ENCODE measurements at regions not wholly inside any gene's neighbourhood (a gene's known extent, or its start where the extent isn't known, plus 50 kb on each side); places are given as distances from the start of the nearest gene placed in this dataset.

GRCh38 chr18:51852681-51853080 lies 487.3 kb upstream of the DCC start:
- TF ChIP-seq ZNF384 (IDR thresholded peaks at IDR 0.05) (no peak), FOXK2 (IDR thresholded peaks at IDR 0.05) (no peak), BHLHE40 (IDR thresholded peaks at IDR 0.05; ENCODE audit: borderline replicate concordance) (no peak), ARNT (IDR thresholded peaks at IDR 0.05) (no peak)
- no peak for DNase-seq (ENCODE audit: extremely low spot score)
- ChIA-PET CTCF (no interaction called here), POLR2A (no interaction called here)

- CTCF ChIA-PET = no interaction called here
- no peak for DNase-seq (ENCODE audit: extremely low spot score)
- TF ChIP-seq ARNT (IDR thresholded peaks at IDR 0.05) (no peak), NFRKB (IDR thresholded peaks at IDR 0.05) (no peak), CTBP1 (IDR thresholded peaks at IDR 0.05; ENCODE audit: borderline replicate concordance) (no peak), SUZ12 (IDR thresholded peaks at IDR 0.05) (no peak), ELF4 (IDR thresholded peaks at IDR 0.05) (no peak), TARDBP (IDR thresholded peaks at IDR 0.05) (no peak), LEF1 (IDR thresholded peaks at IDR 0.05; ENCODE audit: borderline replicate concordance) (no peak)
These were observed 482.0 kb upstream of the DCC start for GRCh38 chr18:51857989-51858388.

DNA sequence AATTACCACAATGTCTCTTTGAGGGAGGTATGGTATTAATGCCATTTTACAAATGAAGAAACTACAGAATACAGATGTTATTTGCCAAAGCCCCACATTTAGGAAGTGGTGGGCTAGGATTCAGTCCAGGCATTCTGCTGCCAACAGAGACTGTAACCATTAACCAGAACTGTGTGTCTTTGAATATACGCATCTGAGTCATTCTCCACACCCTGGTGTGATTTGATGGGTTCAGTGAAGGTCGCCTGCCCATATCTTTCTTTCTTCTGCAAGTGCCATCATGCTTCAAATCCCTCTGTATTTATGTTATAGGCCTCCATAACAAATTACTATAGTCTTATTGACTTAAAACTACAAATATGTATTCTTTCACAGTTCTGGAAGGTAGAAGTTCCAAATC lies 479.0 kb upstream of the DCC start:
- POLR2A ChIA-PET = no interaction called here
- no peak for TF ChIP-seq FOXA1 (IDR thresholded peaks at IDR 0.05)
- TF ChIP-seq CTBP1 (IDR thresholded peaks at IDR 0.05; ENCODE audit: borderline replicate concordance) = no peak
- TF ChIP-seq PKNOX1 (IDR thresholded peaks at IDR 0.05) = no peak
- no peak for TF ChIP-seq ZNF384 (IDR thresholded peaks at IDR 0.05)
- no peak for TF ChIP-seq FOXM1 (IDR thresholded peaks at IDR 0.05; ENCODE audit: borderline replicate concordance)
- no peak for TF ChIP-seq SUZ12 (IDR thresholded peaks at IDR 0.05)
- TF ChIP-seq ARNT (IDR thresholded peaks at IDR 0.05) = no peak
- no peak for TF ChIP-seq L3MBTL2 (conservative IDR thresholded peaks at IDR 0.05)
- no peak for TF ChIP-seq BHLHE40 (IDR thresholded peaks at IDR 0.05; ENCODE audit: borderline replicate concordance)
- no peak for TF ChIP-seq LEF1 (IDR thresholded peaks at IDR 0.05; ENCODE audit: borderline replicate concordance)
- TF ChIP-seq TARDBP (IDR thresholded peaks at IDR 0.05) = no peak
- no peak for TF ChIP-seq SP1 (IDR thresholded peaks at IDR 0.05)
- TF ChIP-seq FOXK2 (IDR thresholded peaks at IDR 0.05) = no peak
- TF ChIP-seq HDGF (IDR thresholded peaks at IDR 0.05; ENCODE audit: borderline replicate concordance) = no peak
- TF ChIP-seq ELF4 (IDR thresholded peaks at IDR 0.05) = no peak
- TF ChIP-seq NFRKB (IDR thresholded peaks at IDR 0.05) = no peak
- CTCF ChIA-PET = no interaction called here
- no peak for DNase-seq (ENCODE audit: extremely low spot score)

More at GRCh38 chr18:51857989-51858388, 482.0 kb upstream of the DCC start:
- POLR2A ChIA-PET = interaction anchor here (0.6 kb wide), 1 partner anchor 53 kb away, joined by 3 read pairs; no protein-coding TSS in a partner anchor

GRCh38 chr18:51862051-51862715 lies 477.8 kb upstream of the DCC start:
- DNase-seq (ENCODE audit: extremely low spot score) = no peak
- ChIA-PET CTCF (no interaction called here), POLR2A (no interaction called here)
- TF ChIP-seq FOXM1 (IDR thresholded peaks at IDR 0.05; ENCODE audit: borderline replicate concordance) (no peak), ARNT (IDR thresholded peaks at IDR 0.05) (no peak), TARDBP (IDR thresholded peaks at IDR 0.05) (no peak), L3MBTL2 (conservative IDR thresholded peaks at IDR 0.05) (no peak), ELF4 (IDR thresholded peaks at IDR 0.05) (no peak), FOXK2 (IDR thresholded peaks at IDR 0.05) (no peak), BHLHE40 (IDR thresholded peaks at IDR 0.05; ENCODE audit: borderline replicate concordance) (no peak), SP1 (IDR thresholded peaks at IDR 0.05) (no peak), HDGF (IDR thresholded peaks at IDR 0.05; ENCODE audit: borderline replicate concordance) (no peak), NFRKB (IDR thresholded peaks at IDR 0.05) (no peak), CTBP1 (IDR thresholded peaks at IDR 0.05; ENCODE audit: borderline replicate concordance) (no peak), LEF1 (IDR thresholded peaks at IDR 0.05; ENCODE audit: borderline replicate concordance) (no peak), FOXA1 (IDR thresholded peaks at IDR 0.05) (no peak), PKNOX1 (IDR thresholded peaks at IDR 0.05) (no peak), SUZ12 (IDR thresholded peaks at IDR 0.05) (no peak), ZNF384 (IDR thresholded peaks at IDR 0.05) (no peak)

- no peak for DNase-seq (ENCODE audit: extremely low spot score)
- POLR2A ChIA-PET = no interaction called here
- CTCF ChIA-PET = no interaction called here
- TF ChIP-seq ZNF384 (IDR thresholded peaks at IDR 0.05) = no peak
- TF ChIP-seq ELF4 (IDR thresholded peaks at IDR 0.05) = no peak
- TF ChIP-seq SP1 (IDR thresholded peaks at IDR 0.05) = no peak
- TF ChIP-seq TARDBP (IDR thresholded peaks at IDR 0.05) = no peak
- TF ChIP-seq ARNT (IDR thresholded peaks at IDR 0.05) = no peak
- no peak for TF ChIP-seq FOXK2 (IDR thresholded peaks at IDR 0.05)
- TF ChIP-seq HDGF (IDR thresholded peaks at IDR 0.05; ENCODE audit: borderline replicate concordance) = no peak
- no peak for TF ChIP-seq SUZ12 (IDR thresholded peaks at IDR 0.05)
- no peak for TF ChIP-seq BHLHE40 (IDR thresholded peaks at IDR 0.05; ENCODE audit: borderline replicate concordance)
- TF ChIP-seq NFRKB (IDR thresholded peaks at IDR 0.05) = no peak
- TF ChIP-seq LEF1 (IDR thresholded peaks at IDR 0.05; ENCODE audit: borderline replicate concordance) = no peak
- no peak for TF ChIP-seq PKNOX1 (IDR thresholded peaks at IDR 0.05)
- no peak for TF ChIP-seq FOXA1 (IDR thresholded peaks at IDR 0.05)
- no peak for TF ChIP-seq CTBP1 (IDR thresholded peaks at IDR 0.05; ENCODE audit: borderline replicate concordance)
- no peak for TF ChIP-seq FOXM1 (IDR thresholded peaks at IDR 0.05; ENCODE audit: borderline replicate concordance)
- TF ChIP-seq L3MBTL2 (conservative IDR thresholded peaks at IDR 0.05) = no peak
These were observed 475.6 kb upstream of the DCC start for GRCh38 chr18:51864219-51864965.

- no peak for DNase-seq (ENCODE audit: extremely low spot score)
- TF ChIP-seq ELF4 (IDR thresholded peaks at IDR 0.05) (no peak), PKNOX1 (IDR thresholded peaks at IDR 0.05) (no peak), BHLHE40 (IDR thresholded peaks at IDR 0.05; ENCODE audit: borderline replicate concordance) (no peak), NFRKB (IDR thresholded peaks at IDR 0.05) (no peak), LEF1 (IDR thresholded peaks at IDR 0.05; ENCODE audit: borderline replicate concordance) (no peak), ZNF384 (IDR thresholded peaks at IDR 0.05) (no peak), L3MBTL2 (conservative IDR thresholded peaks at IDR 0.05) (no peak), TARDBP (IDR thresholded peaks at IDR 0.05) (no peak), SP1 (IDR thresholded peaks at IDR 0.05) (no peak), FOXM1 (IDR thresholded peaks at IDR 0.05; ENCODE audit: borderline replicate concordance) (no peak), FOXK2 (IDR thresholded peaks at IDR 0.05) (no peak), CTBP1 (IDR thresholded peaks at IDR 0.05; ENCODE audit: borderline replicate concordance) (no peak), FOXA1 (IDR thresholded peaks at IDR 0.05) (no peak), SUZ12 (IDR thresholded peaks at IDR 0.05) (no peak), HDGF (IDR thresholded peaks at IDR 0.05; ENCODE audit: borderline replicate concordance) (no peak), ARNT (IDR thresholded peaks at IDR 0.05) (no peak)
- ChIA-PET POLR2A (no interaction called here), CTCF (no interaction called here)
These were observed 474.5 kb upstream of the DCC start for GRCh38 chr18:51865538-51865937.
